Panc1 (cell line): ENCODE measurements at regions not wholly inside any gene's neighbourhood (a gene's known extent, or its start where the extent isn't known, plus 50 kb on each side); places are given as distances from the start of the nearest gene placed in this dataset.
A peak's percentile ranks its signal among the peaks of the same experiment; 100 is the strongest.

Experiments
- ATAC-seq: fragments of 200-7000 bp; cut with Tn5 transposase; 2 replicates; pipeline ENCODE4 v1.9.1; 2020; ENCODE audit warnings: mild to moderate bottlenecking, moderate library complexity
- BruUV-seq: library from RNA; stranded (reverse); fragments of 400-500 nt; replicated peaks from 2 replicates; lab custom pipeline; 2021; lab: Mats Ljungman, UMichigan
- CTCF ChIA-PET: fragments of 300-600 bp; sonication (Branson Sonifier 250); formaldehyde crosslinking; loops from one replicate; lab custom pipeline; 2022; ENCODE audit warnings: antibody characterized with exemption; lab: Charles Lee
- POLR2A ChIA-PET: fragments of 300-600 bp; sonication (Branson Sonifier 250); formaldehyde crosslinking; loops from one replicate; lab custom pipeline; 2022; ENCODE audit warnings: antibody characterized with exemption; lab: Charles Lee
- DNase-seq: peaks from one replicate; pipeline ENCODE4 v3.0.0-alpha.2; 2010; ENCODE audit warnings: low read depth, low spot score
- H3K27ac ChIP-seq: 2 replicates; pipeline ENCODE4 v1.5.1; 2011; ENCODE audit warnings: mild to moderate bottlenecking, low read length, inconsistent platforms
- H3K27me3 ChIP-seq: fragments of 200-500 bp; sonication (Bioruptor generic); 2 replicates; pipeline ENCODE4 v1.6.0; 2014; ENCODE audit warnings: low read length, inconsistent platforms; ENCODE audit not compliant: control insufficient read depth, insufficient read depth
- H3K36me3 ChIP-seq: fragments of 200-500 bp; sonication (Bioruptor generic); 2 replicates; pipeline ENCODE4 v1.5.1; 2014; ENCODE audit warnings: inconsistent platforms, mild to moderate bottlenecking, low read length, moderate library complexity; ENCODE audit not compliant: control insufficient read depth, insufficient read depth
- H3K4me1 ChIP-seq: 2 replicates; pipeline ENCODE4 v1.5.1; 2011; ENCODE audit warnings: inconsistent platforms, mild to moderate bottlenecking, low read length, moderate library complexity; ENCODE audit not compliant: control insufficient read depth, insufficient read depth
- H3K4me3 ChIP-seq, 2 experiments: 2 replicates each; pipeline ENCODE4 v1.5.1; 2011 to 2012; ENCODE audit warnings: low read depth in 2 of 2, low read length in 2 of 2, mild to moderate bottlenecking in 2 of 2, inconsistent platforms in 1 of 2, moderate library complexity in 1 of 2
- H3K9me3 ChIP-seq: fragments of 200-500 bp; sonication (Bioruptor generic); 2 replicates; pipeline ENCODE4 v1.5.1; 2014; ENCODE audit warnings: low read depth, mild to moderate bottlenecking, inconsistent platforms, low read length, moderate library complexity; ENCODE audit not compliant: control insufficient read depth, insufficient read depth
- POLR2AphosphoS5 ChIP-seq: IDR thresholded peaks from 2 replicates; pipeline ENCODE4 v1.6.1; 2012; ENCODE audit warnings: mild to moderate bottlenecking, low read depth, low read length, moderate library complexity
- SIN3A ChIP-seq: IDR thresholded peaks from 2 replicates; pipeline ENCODE4 v1.6.1; 2012; ENCODE audit warnings: low read depth, mild to moderate bottlenecking, low read length, moderate library complexity, borderline replicate concordance; ENCODE audit not compliant: insufficient read depth
- TCF7L2 ChIP-seq: IDR thresholded peaks from 2 replicates; pipeline ENCODE4 v1.6.1; 2011; ENCODE audit warnings: mild to moderate bottlenecking, low read depth, low read length, inconsistent platforms
- in situ Hi-C: cut with HindIII; loops from 2 replicates; pipeline ENCODE4 v1.10.0; 2016; ENCODE audit warnings: low sequenced_read_pairs, low pct_unique_long_range_greater_than_20kb
- intact Hi-C: fragments of 100-400 bp; cut with micrococcal nuclease; formaldehyde crosslinking; loops from one replicate; pipeline ENCODE4 v1.10.0; 2022; ENCODE audit not compliant: unreplicated experiment
- TF ChIP-seq, protein P1 (sequence below): fragments of 450-650 bp; IDR thresholded peaks from 2 replicates; pipeline ENCODE4 v1.5.1; 2017; ENCODE audit warnings: mild to moderate bottlenecking
- TF ChIP-seq, protein P2 (sequence below), 2 experiments: IDR thresholded peaks; 2 replicates each; pipeline ENCODE4 v1.6.1; 2011 to 2012; ENCODE audit warnings: low read depth in 2 of 2, control low read depth in 1 of 2, low read length in 1 of 2, mild to moderate bottlenecking in 1 of 2, moderate library complexity in 1 of 2; ENCODE audit not compliant: insufficient read depth in 1 of 2

DNA sequence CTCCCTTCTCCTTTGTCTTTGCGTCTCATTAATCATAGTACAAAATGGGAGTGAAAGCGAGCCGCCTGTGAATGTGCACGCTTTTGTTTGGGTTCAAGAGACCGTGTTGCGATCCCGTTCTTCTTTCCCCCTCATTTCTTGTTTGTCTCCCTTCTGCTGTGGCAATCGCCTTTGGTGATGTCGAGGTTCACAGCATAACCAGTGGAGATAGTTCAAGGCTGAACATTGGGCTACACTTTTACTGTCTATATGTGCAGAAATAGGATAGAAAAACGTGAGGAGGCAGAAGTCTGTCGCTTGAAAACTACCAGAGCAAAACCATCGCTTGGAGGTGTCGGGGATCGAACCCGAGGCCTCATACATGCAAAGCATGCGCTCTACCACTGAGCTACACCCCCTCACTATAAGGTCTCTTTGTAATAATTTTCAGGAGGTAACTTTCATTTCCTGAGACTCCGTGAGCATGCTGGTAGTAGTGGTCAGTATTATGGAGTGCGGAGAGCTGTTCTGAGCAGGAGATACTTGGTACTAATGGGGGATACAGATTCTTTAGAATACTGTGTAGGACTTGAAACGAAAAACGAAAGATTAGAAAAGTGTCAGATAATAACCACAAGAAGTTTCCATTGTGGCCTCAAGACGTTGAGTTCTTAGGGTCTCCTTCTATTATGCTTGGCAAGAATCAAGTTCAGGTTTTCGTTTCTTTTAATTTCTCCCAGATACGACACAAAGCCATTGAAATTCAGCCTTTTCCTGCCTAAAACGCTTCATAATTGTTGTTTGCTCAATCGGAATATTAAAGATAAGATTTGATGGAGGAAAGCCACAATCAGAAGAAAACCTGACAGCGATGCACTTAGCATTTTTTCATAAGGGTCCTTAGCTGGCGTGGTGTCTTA lies 106.6 kb downstream of the TRIM27 start:
- peak; percentile 97 for ATAC-seq
- intact Hi-C loops = no loop called here
- BruUV-seq = no TSS peak
- peak overlapping the region; percentile 55 to 81 for H3K4me3 ChIP-seq
- H3K36me3 ChIP-seq = no peaks in the 10 kb centered on the region
- H3K9me3 ChIP-seq = no peaks in the 10 kb centered on the region
- no peaks in the 10 kb centered on the region; the same call in 1 of the 2 replicates for H3K27me3 ChIP-seq
- POLR2A ChIA-PET = no interaction called here
- CTCF ChIA-PET = interaction anchor here (0.6 kb wide), 1 partner anchor 23 kb away, joined by 6 read pairs; no protein-coding TSS in a partner anchor
- peak; percentile 96 for DNase-seq
- peak overlapping the region; percentile 21; the same call in 1 of the 2 replicates for H3K27ac ChIP-seq
- H3K4me1 ChIP-seq = peaks cover 8% of the 10 kb centered on the region; the same call in 1 of the 2 replicates
- in situ Hi-C loops = no loop called here
- TF ChIP-seq, protein P1, sequence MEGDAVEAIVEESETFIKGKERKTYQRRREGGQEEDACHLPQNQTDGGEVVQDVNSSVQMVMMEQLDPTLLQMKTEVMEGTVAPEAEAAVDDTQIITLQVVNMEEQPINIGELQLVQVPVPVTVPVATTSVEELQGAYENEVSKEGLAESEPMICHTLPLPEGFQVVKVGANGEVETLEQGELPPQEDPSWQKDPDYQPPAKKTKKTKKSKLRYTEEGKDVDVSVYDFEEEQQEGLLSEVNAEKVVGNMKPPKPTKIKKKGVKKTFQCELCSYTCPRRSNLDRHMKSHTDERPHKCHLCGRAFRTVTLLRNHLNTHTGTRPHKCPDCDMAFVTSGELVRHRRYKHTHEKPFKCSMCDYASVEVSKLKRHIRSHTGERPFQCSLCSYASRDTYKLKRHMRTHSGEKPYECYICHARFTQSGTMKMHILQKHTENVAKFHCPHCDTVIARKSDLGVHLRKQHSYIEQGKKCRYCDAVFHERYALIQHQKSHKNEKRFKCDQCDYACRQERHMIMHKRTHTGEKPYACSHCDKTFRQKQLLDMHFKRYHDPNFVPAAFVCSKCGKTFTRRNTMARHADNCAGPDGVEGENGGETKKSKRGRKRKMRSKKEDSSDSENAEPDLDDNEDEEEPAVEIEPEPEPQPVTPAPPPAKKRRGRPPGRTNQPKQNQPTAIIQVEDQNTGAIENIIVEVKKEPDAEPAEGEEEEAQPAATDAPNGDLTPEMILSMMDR = no peak
- TF ChIP-seq SIN3A (no peak), POLR2AphosphoS5 (no peak), TCF7L2 (no peak; the same call in 1 of the 2 replicates)
- TF ChIP-seq, protein P2, sequence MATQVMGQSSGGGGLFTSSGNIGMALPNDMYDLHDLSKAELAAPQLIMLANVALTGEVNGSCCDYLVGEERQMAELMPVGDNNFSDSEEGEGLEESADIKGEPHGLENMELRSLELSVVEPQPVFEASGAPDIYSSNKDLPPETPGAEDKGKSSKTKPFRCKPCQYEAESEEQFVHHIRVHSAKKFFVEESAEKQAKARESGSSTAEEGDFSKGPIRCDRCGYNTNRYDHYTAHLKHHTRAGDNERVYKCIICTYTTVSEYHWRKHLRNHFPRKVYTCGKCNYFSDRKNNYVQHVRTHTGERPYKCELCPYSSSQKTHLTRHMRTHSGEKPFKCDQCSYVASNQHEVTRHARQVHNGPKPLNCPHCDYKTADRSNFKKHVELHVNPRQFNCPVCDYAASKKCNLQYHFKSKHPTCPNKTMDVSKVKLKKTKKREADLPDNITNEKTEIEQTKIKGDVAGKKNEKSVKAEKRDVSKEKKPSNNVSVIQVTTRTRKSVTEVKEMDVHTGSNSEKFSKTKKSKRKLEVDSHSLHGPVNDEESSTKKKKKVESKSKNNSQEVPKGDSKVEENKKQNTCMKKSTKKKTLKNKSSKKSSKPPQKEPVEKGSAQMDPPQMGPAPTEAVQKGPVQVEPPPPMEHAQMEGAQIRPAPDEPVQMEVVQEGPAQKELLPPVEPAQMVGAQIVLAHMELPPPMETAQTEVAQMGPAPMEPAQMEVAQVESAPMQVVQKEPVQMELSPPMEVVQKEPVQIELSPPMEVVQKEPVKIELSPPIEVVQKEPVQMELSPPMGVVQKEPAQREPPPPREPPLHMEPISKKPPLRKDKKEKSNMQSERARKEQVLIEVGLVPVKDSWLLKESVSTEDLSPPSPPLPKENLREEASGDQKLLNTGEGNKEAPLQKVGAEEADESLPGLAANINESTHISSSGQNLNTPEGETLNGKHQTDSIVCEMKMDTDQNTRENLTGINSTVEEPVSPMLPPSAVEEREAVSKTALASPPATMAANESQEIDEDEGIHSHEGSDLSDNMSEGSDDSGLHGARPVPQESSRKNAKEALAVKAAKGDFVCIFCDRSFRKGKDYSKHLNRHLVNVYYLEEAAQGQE (IDR thresholded peaks at IDR 0.05; ENCODE audit: insufficient read depth in 1 of 2, low read depth in 2 of 2, low read length in 1 of 2) = no peak

DNA sequence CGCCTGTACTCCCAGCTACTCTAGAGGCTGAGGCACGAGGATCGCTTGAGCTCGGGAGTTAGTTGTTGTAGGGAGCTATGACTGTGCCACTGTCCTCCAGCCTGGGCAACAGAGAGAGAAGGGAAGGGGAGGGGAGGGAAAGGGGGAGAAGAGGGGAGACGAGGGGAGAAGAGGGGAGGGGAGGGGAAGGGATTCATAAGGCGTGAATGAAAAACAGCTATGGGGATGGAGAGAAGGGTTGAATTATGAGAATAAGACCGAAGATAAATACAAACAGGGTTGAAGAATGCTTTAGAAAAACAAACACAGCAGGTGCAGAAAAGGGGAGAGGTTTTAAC lies 106.0 kb downstream of the TRIM27 start:
- TF ChIP-seq, protein P2 (IDR thresholded peaks at IDR 0.05; ENCODE audit: insufficient read depth in 1 of 2, low read depth in 2 of 2, low read length in 1 of 2) = no peak
- TF ChIP-seq, protein P1 = no peak
- no peak for TF ChIP-seq TCF7L2
- no peak for TF ChIP-seq POLR2AphosphoS5
- TF ChIP-seq SIN3A = no peak
- CTCF ChIA-PET = interaction anchor here (0.6 kb wide), 1 partner anchor 23 kb away, joined by 6 read pairs; no protein-coding TSS in a partner anchor
- Histone ChIP-seq H3K27me3 (no peaks in the 10 kb centered on the region; the same call in 1 of the 2 replicates), H3K4me3 (peak overlapping the region; percentile 55 to 81), H3K9me3 (no peaks in the 10 kb centered on the region), H3K27ac (no peak overlapping the region), H3K4me1 (peaks cover 6% of the 10 kb centered on the region; the same call in 1 of the 2 replicates), H3K36me3 (no peaks in the 10 kb centered on the region)
- in situ Hi-C loops = no loop called here
- no TSS peak for BruUV-seq
- intact Hi-C loops = no loop called here
- ATAC-seq (peak; percentile 65), DNase-seq (no peak)
- POLR2A ChIA-PET = no interaction called here
